ENCODE measurements at regions not wholly inside any gene's neighbourhood (a gene's known extent, or its start where the extent isn't known, plus 50 kb on each side); places are given as distances from the start of the nearest gene placed in this dataset.
A peak's percentile ranks its signal among the peaks of the same experiment; 100 is the strongest.

DNA sequence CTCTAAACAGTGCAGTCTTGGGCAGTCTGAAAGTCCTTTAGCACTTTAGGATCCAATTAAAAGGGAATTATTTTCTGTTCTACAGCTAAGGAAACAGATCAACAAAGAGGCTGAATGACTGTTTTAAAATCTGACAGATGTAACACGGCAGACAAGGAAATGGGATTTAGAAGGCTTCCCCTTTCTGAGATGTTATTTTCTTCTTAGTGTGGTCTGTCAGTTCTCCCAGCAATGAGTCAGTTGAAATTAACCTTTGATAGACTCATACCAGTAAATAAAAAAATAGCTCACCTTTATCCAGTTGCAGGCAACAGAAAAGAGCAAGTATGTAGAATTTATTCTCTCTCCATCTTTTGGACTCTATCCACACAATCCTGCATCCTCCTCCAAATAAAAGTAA is 98.1 kb downstream of the NEDD1 start:
- no peak for DNase-seq

DNA sequence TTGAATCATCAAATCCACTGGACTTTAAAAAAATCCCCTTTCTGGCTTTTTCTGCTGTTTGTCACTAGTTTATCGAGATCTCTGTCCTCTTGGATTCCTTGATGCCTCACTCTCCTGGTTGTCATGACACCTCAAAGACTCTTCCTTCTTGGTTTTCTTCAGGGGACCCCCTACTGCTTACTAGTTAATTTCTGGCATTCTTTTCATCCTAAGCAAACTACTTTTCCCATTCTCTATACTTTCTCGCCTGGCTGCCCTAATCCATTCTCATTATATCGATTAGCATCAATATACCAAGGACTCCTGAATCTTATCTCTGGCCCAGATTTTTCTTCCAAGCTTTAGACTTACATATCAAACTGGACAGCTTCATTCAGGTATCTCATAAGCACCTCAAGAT is 98.6 kb downstream of the NEDD1 start:
- DNase-seq = no peak

- no peak for DNase-seq
Observed at GRCh38 chr12:97006585-97006984, 99.5 kb downstream of the NEDD1 start.

DNA sequence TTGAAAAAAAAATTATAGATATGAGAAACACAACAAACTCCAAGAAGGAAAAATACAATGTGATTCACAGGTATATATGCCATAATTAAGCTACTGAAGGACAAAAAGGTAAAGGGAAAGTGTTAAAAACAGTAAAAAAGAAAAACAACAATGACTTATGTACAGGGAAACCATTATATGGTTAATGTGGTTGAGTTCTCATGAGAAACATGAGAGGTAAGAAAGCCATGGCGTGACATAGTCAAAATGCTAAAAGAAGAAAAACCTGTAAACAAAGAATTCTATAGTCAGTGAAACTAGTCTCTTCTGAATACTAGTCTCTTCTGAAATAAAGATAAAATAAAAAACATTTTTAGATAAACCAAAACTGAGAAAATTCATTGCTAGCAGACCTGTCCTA is 109.1 kb downstream of the NEDD1 start:
- no peak for DNase-seq

DNA sequence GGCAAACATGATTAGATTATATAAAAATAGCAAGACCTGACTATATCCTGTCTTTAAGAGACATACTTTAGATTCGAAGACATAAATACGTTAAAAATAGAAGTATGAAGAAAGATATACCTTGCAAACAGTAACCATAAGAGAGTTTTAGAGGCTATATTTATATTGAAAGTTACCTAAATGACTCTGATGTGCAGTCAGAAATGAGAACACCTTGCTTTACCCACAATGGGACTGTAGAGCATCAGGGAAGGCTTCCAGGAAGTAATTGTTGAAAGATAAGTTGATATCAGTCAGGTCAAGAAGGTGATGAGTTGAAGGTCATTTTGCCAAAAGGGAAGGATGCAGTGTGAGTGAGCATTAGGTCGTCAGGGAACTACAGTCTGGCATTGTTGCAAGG is 110.2 kb downstream of the NEDD1 start:
- DNase-seq = no peak

DNA sequence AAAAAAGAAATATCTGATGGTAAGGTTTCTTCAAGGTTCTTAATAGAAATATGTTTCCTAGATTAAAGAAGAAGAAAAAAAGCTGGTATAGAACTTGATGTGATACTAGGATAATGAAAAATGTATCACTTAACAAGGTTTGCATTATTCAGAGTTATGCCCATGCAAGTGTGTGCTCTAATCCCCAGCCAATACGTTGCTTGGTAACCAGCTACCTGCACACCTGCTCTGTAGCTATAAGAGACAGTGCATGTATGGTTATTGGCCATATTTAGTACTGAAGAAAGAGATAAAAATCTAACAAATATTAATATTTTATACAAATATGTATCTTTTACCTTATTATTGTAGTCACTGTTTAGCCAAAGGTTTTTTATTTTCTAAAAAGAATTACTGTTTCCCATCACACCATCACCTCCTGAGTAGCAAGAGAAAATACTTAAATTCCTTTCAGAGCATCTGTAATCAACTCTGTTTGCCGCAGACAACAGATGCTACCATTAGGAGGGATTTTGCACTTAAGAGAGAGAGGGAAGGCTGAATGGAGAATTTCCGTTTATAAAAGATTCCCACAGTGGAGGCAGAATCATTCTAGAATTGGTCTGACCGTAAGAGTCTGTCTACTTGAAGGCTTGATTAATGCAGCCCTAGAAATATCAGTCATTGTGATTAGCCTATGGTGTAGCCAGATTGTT is 115.6 kb downstream of the NEDD1 start:
- DNase-seq = peak; percentile 85

GRCh38 chr12:97024393-97024792 is 117.3 kb downstream of the NEDD1 start:
- DNase-seq = no peak

DNA sequence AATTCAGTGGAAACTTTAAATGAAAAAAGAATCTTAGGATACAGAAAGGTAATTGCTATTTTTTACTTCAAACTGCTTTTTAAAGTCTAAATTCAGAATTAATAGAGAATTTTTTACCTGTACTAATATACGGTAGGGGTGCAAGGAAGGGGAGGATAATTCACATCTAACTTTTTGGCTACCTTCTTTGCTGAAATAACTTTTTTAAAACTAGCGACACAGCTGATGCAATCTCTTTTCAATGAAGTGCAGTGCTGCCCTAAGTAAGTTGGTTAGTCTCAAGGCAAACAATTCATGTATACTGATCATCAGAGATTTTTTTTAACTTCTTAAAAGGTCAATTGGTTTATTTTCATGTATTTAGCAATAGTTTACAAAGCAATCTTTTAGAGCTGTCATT is 119.8 kb downstream of the NEDD1 start:
- no peak for DNase-seq

DNA sequence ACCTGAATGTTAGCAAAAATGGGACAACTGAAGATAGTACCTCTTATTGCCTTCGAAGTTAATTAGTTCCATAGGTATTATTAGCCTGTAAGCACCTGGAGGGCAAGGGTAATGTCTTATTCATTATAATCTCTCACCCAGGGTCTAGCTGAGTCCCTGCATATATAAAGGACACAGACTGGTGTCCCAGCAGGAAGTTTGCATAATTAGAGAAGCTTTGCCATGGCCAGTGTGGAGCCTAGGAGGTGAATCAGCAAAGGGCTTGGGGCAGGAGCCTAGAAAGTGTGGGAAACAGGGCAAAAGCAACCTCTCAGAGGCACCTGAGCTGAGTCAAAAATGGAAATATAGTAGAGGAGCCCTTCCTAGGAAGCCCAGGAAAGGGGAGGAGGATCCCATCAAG is 120.4 kb downstream of the NEDD1 start:
- no peak for DNase-seq

- DNase-seq = no peak
Observed at GRCh38 chr12:97038131-97038530, 131.1 kb downstream of the NEDD1 start.

GRCh38 chr12:97038834-97039233 is 131.8 kb downstream of the NEDD1 start:
- no peak for DNase-seq

DNA sequence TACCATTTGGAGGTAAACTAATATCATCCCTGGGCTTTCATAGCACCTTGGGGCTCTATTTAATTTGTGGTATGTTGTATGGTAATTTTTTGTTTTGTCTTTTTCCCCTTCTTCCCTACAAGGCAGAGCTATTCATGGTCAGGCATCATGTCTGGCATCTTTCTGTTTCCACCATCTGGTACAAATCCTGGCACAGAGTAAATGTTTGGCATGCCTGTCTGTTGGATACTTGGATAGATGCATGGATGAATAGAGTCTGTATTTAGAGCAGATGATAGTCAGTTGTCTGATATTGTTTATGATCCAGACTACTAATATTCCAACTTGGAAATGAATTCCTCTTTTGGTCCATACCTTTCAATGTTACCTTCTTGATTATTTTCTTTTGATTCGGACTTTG is 139.8 kb downstream of the NEDD1 start:
- DNase-seq = no peak

- no peak for DNase-seq
Observed at GRCh38 chr12:97047361-97047760, 140.3 kb downstream of the NEDD1 start.

- no peak for DNase-seq
Observed at GRCh38 chr12:97048421-97049035, 141.5 kb downstream of the NEDD1 start.

DNA sequence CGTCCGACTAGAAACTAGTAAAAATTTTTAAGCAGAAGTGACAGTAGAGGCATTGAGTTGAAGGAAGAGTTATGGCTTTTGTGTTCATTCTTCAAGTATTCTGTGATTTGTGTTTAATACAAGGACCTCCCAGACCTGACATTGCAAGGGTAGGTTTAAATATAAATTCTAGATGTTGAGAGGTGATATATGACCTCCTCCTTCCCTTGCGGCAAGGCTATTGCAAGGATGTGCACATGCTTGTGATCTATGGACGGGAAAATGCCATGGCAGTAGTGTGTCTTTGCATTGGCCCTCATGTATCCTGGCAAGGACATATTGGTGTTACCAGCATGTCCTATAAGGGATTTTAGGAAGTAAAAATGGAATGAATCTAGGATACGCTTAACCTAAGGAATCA is 143.5 kb downstream of the NEDD1 start:
- no peak for DNase-seq

GRCh38 chr12:97051341-97051740 is 144.3 kb downstream of the NEDD1 start:
- no peak for DNase-seq

- no peak for DNase-seq
Observed at GRCh38 chr12:97061171-97061570, 154.1 kb downstream of the NEDD1 start.

DNA sequence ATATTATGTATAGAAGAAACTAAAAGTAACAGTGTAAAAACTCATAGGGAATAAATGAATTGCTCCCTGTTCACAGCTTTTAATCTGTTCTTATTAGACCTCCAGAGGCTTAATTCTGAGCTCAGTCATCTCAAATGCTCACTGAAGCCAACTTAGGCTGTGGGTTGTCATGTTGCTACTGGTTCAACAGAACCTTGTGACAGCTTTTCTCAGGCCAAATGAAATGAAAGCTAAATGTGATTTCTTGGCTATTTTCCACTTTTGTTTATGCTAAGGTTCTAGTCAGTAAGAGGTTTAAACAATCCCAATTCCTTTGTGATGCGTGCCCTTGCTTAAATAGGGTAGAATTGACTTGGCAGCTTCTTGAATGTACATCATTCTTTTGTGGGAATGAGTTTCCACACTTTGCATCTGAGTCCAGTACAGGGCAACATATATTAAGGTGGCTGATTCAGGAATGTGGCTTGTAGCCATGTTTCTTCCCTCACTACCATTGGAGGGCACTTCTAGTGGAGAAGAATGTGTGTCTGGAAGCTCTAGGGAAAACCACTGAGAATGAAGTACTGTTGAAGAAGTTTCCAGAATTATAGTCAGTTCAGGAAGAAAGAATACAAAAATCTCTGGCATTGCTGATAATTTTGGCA is 156.4 kb downstream of the NEDD1 start:
- no peak for DNase-seq

GRCh38 chr12:97075161-97075933 is 168.3 kb downstream of the NEDD1 start:
- DNase-seq = no peak

DNA sequence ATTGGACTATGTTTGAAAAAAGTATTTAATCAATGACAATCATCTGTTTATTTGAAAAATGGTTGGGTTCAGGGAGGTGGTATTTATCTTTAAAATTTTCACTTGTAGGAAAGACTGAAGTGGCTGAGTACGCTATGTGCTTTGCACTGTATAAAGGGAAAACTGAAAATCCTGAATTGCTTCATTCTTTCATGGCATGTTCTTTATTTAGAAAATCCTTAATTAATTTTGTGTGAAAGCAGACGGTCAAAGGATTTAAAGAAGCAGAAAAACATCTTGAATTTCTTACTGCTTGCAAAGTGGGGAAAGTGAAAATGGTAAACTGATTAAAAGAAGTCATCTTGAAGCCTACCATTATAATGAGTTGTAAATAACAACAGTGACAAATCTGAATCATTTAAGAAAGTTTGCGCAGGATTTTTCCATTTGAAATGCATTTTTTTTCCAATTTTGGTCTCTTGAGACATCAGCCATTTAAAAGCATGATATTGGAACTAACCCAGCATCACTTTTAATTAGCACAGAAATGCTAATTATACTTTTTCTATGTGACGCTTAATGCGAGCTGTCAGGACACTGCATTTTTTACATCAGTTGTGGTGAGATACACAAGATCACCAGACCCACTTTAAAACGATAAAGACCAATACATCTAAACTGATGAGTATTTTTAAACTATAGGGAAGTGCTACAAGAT is 169.0 kb downstream of the NEDD1 start:
- DNase-seq = no peak

DNA sequence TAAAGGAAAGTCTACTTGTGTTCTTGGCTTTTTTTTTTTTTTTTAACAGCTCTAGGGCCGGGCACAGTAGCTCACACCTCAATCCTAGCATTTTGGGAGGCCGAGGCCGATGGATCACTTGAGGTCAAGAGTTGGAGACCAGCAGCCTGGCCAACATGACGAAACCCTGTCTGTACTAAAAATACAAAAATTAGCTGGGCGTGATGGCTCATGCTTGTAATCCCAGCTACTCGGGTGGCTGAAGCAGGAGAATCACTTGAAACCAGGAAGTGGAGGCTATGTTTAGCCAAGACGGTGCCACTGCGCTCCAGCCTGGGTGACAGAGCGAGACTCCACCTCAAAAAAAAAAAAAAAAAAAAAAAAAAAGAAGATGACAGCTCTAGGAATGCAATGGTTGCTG is 169.9 kb downstream of the NEDD1 start:
- peak; percentile 26 for DNase-seq

DNA sequence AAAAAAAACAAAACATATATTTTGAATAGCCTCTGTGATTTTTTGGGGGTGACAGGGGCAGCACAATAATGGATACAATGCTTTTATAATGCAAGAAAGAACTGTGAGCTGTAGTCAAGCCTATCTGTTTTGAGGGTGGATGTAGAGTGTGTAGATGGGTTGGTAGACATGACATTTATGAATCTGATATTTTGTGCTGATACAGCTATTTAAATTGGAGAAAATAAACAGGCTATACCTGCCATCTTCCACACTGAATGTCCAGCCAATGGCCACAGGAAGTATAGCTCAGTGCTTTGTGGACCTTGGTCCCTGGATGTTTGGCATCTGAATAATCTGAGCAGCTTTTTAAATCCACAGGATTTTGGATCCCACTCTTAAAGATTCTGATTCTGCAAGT is 175.0 kb downstream of the NEDD1 start:
- DNase-seq = no peak

DNA sequence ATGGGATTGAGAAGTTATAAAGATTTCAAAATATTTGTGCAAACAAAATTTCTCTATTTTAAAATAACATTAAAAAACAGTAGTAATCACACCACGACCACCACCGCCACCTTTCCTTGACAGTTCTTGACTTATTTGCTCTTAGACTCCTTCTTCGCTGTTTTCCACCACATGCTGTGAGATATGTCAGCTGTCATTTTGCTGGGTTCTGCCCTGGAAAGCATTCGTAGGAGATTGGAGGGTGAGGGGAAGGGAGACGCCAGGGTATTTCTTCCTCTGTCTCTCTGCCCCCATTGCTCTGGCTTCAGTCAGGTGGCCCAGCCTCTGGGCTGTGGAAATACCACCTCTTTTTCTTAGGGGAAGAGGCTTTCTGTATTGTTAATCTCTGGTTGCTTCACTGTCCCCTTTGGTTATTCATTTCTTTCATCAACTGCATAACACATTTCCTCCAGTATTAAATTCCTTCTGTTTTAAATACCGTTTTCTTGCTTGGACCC is 186.2 kb downstream of the NEDD1 start:
- no peak for DNase-seq

All from NCI-H774 (cell line).